ENCODE measurements at regions not wholly inside any gene's neighbourhood (a gene's known extent, or its start where the extent isn't known, plus 50 kb on each side); places are given as distances from the start of the nearest gene placed in this dataset.

- TF ChIP-seq GATA2 (IDR thresholded peaks at IDR 0.05; ENCODE audit: low read depth, low read length) (no peak), GATA3 (IDR thresholded peaks at IDR 0.05; ENCODE audit: low read depth, low read length) (no peak)
These were observed 973.7 kb downstream of the NSUN3 start for GRCh38 chr3:95036526-95037021.
